Heart left ventricle (tissue), 16 donors: ENCODE measurements at regions not wholly inside any gene's neighbourhood (a gene's known extent, or its start where the extent isn't known, plus 50 kb on each side); places are given as distances from the start of the nearest gene placed in this dataset.

Experiments
- ATAC-seq, 4 donors: fragments of 200-7000 bp; cut with Tn5 transposase; one replicate each; pipeline ENCODE4 v1.9.1; 2020 to 2022; ENCODE audit warnings: moderate library complexity in 4 of 4, mild to moderate bottlenecking in 3 of 4, moderate number of reproducible peaks in 1 of 4
- DNase-seq, 5 donors: peaks; one replicate each; pipeline ENCODE4 v3.0.0-alpha.2; 2020
- H3K27ac ChIP-seq, 12 donors: fragments of 200-600 bp; sonication (generic) in 4 of 12; one replicate each; pipeline versions ENCODE4 v1.5.0 to v1.8.0; 2016 to 2022; ENCODE audit warnings: mild to moderate bottlenecking in 2 of 12
- H3K27me3 ChIP-seq, 9 donors: fragments of 200-600 bp; sonication (generic) in 2 of 9; one replicate each; pipeline versions ENCODE4 v1.5.1 to v1.8.0; 2016 to 2022; ENCODE audit warnings: mild to moderate bottlenecking in 3 of 9
- H3K36me3 ChIP-seq, 9 donors: fragments of 200-600 bp; sonication (generic) in 2 of 9; one replicate each; pipeline versions ENCODE4 v1.5.0 to v1.8.0; 2018 to 2022; ENCODE audit warnings: mild to moderate bottlenecking in 2 of 9
- H3K4me1 ChIP-seq, 12 donors: fragments of 200-600 bp; sonication (generic) in 4 of 12; one replicate each; pipeline versions ENCODE4 v1.5.0 to v1.8.0; 2016 to 2022; ENCODE audit warnings: mild to moderate bottlenecking in 3 of 12
- H3K4me3 ChIP-seq, 12 donors: fragments of 200-600 bp; sonication (generic) in 4 of 12; one replicate each; pipeline versions ENCODE4 v1.5.0 to v1.8.0; 2017 to 2022; ENCODE audit warnings: mild to moderate bottlenecking in 9 of 12, moderate library complexity in 4 of 12
- H3K9me3 ChIP-seq, 12 donors: fragments of 200-600 bp; sonication (generic) in 4 of 12; one replicate each; pipeline versions ENCODE4 v1.5.0 to v1.8.0; 2016 to 2022; ENCODE audit warnings: mild to moderate bottlenecking in 1 of 12
- CTCF ChIP-seq, 12 donors: fragments of 200-600 bp; sonication (generic) in 4 of 12; IDR thresholded peaks; one replicate each; pipeline versions ENCODE4 v1.5.0 to v1.8.0; 2018 to 2022; ENCODE audit warnings: antibody characterized with exemption in 12 of 12, mild to moderate bottlenecking in 5 of 12
- POLR2A ChIP-seq, 2 donors: fragments of 450-650 bp; IDR thresholded peaks; one replicate each; pipeline ENCODE4 v1.6.1; 2017; ENCODE audit warnings: antibody characterized with exemption in 2 of 2, mild to moderate bottlenecking in 2 of 2, moderate library complexity in 2 of 2
- WGBS, 4 donors: extraction: QIAGEN DNeasy Blood & Tissue Kit in 2 of 4; methylation state at CpG; one replicate each; pipeline versions ENCODE4 v1.1.5 to v1.1.7; 2013 to 2018; 5-methylcytosine and 5-hydroxymethylcytosine counted together
- intact Hi-C, 10 donors: fragments of 100-400 bp; cut with DNase I; formaldehyde crosslinking; loops; one replicate each; pipeline versions ENCODE4 v1.11.1 to v1.14.2; 2022
- donor health status: ischemic (EF 13 %, LVEDD 7.1; RV severe dilation, severe dysfunction).
- donor health status: healthy with polysubstance abuse.
- donor health status: DM: no; HTN: yes; CAD: no.
- donor health status: DM: no; HTN: no; CAD: no.
- donor health status: ischemic (EF 25% LVEDD 6.9; RV normal size, moderate dysfunction).
- donor health status: ischemic (EF 25% LVEDD 5.7; RV mildly dilated, moderate dysfunction).
- donor health status: healthy.
- donor health status: DM: yes; HTN: yes; CAD: no.
- donor health status: ischemic (EF 35%, LVEDD 5.7; RV mildly dilated, moderate dysfunction).
- donor health status: nonischemic (EF 11% LVEDD 7.7; RV severe dilation, severe dysfunction).
- donor health status: DM: yes; HTN: yes; CAD: no.
- donor health status: PGD.
- donor health status: ischemic (EF 29% LVEDD 5.4; RV normal size, mild dysfunction).
- donor health status: nonischemic (EF 23%, LVEDD 6.1; RV moderate dilation, normal function).

- Histone ChIP-seq H3K9me3 (no peaks in the 10 kb centered on the region), H3K27me3 (no peaks in the 10 kb centered on the region), H3K27ac (no peak overlapping the region), H3K36me3 (no peaks in the 10 kb centered on the region), H3K4me1 (peaks cover 0 to 7% (median 0%) of the 10 kb centered on the region in 12 donors), H3K4me3 (no peak overlapping the region)
- no peak for DNase-seq
- TF ChIP-seq CTCF (IDR thresholded peaks at IDR 0.05), result no peak
- no peak for TF ChIP-seq POLR2A (IDR thresholded peaks at IDR 0.05)
- no peak for ATAC-seq
- intact Hi-C loops, result no loop called here
- WGBS, 4 donors, result 73 to 77% (median 75%) methylated on average over 4 of the region's 4 CpGs
These were observed 70.5 kb upstream of the ATP2C1 start for GRCh38 chr3:130823241-130823884.

- Histone ChIP-seq H3K36me3 (no peaks in the 10 kb centered on the region), H3K27ac (no peak overlapping the region)
- 49 to 60% (median 58%) methylated on average over 1 of the region's 1 CpG for WGBS, 4 donors
These were observed 69.9 kb upstream of the ATP2C1 start for GRCh38 chr3:130823996-130824395.

GRCh38 chr3:130825762-130826299 lies 68.1 kb upstream of the ATP2C1 start:
- Histone ChIP-seq H3K36me3 (no peaks in the 10 kb centered on the region), H3K4me1 (peaks cover 0 to 7% (median 0%) of the 10 kb centered on the region in 12 donors), H3K4me3 (no peak overlapping the region), H3K27me3 (no peaks in the 10 kb centered on the region), H3K27ac (no peak overlapping the region), H3K9me3 (no peaks in the 10 kb centered on the region)
- no peak for ATAC-seq
- TF ChIP-seq CTCF (IDR thresholded peaks at IDR 0.05) (no peak), POLR2A (IDR thresholded peaks at IDR 0.05) (no peak)
- 60 to 73% (median 63%) methylated on average over 2 of the region's 2 CpGs for WGBS, 4 donors
- DNase-seq, result no peak
- intact Hi-C loops, result no loop called here

More at GRCh38 chr3:130823996-130824395, 69.9 kb upstream of the ATP2C1 start:
- Histone ChIP-seq H3K27me3 (no peaks in the 10 kb centered on the region), H3K4me1 (peaks cover 0 to 7% (median 0%) of the 10 kb centered on the region in 12 donors), H3K4me3 (no peak overlapping the region), H3K9me3 (no peaks in the 10 kb centered on the region)
- intact Hi-C loops, result no loop called here
- ATAC-seq (no peak), DNase-seq (no peak)
- no peak for TF ChIP-seq CTCF (IDR thresholded peaks at IDR 0.05)
- no peak for TF ChIP-seq POLR2A (IDR thresholded peaks at IDR 0.05)

GRCh38 chr3:130826516-130827182 lies 67.2 kb upstream of the ATP2C1 start:
- TF ChIP-seq CTCF (IDR thresholded peaks at IDR 0.05) (no peak), POLR2A (IDR thresholded peaks at IDR 0.05) (no peak)
- intact Hi-C loops, result no loop called here
- H3K27ac ChIP-seq, result no peak overlapping the region
- peaks cover 0 to 7% (median 0%) of the 10 kb centered on the region in 12 donors for H3K4me1 ChIP-seq
- ATAC-seq (no peak), DNase-seq (no peak)
- no peaks in the 10 kb centered on the region for H3K27me3 ChIP-seq
- no peaks in the 10 kb centered on the region for H3K9me3 ChIP-seq
- H3K4me3 ChIP-seq, result no peak overlapping the region
- 73 to 83% (median 78%) methylated on average over 4 of the region's 4 CpGs for WGBS, 4 donors
- no peaks in the 10 kb centered on the region for H3K36me3 ChIP-seq
